ENCODE measurements at regions not wholly inside any gene's neighbourhood (a gene's known extent, or its start where the extent isn't known, plus 50 kb on each side); places are given as distances from the start of the nearest gene placed in this dataset.
"Not testable (repeated sequence)": the region's sequence is repeated elsewhere in the genome, so short reads cannot be mapped to it uniquely, and the experiment has no call there.

GRCh38 chr13:18276280-18276679 lies 905.3 kb downstream of the TUBA3C start:
- TF ChIP-seq, protein P1, sequence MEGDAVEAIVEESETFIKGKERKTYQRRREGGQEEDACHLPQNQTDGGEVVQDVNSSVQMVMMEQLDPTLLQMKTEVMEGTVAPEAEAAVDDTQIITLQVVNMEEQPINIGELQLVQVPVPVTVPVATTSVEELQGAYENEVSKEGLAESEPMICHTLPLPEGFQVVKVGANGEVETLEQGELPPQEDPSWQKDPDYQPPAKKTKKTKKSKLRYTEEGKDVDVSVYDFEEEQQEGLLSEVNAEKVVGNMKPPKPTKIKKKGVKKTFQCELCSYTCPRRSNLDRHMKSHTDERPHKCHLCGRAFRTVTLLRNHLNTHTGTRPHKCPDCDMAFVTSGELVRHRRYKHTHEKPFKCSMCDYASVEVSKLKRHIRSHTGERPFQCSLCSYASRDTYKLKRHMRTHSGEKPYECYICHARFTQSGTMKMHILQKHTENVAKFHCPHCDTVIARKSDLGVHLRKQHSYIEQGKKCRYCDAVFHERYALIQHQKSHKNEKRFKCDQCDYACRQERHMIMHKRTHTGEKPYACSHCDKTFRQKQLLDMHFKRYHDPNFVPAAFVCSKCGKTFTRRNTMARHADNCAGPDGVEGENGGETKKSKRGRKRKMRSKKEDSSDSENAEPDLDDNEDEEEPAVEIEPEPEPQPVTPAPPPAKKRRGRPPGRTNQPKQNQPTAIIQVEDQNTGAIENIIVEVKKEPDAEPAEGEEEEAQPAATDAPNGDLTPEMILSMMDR (IDR thresholded peaks at IDR 0.05) = not testable (repeated sequence)
- not testable (repeated sequence) for TF ChIP-seq POLR2A (IDR thresholded peaks at IDR 0.05)

Measured in ovary (tissue), 3 donors.